ENCODE measurements at regions not wholly inside any gene's neighbourhood (a gene's known extent, or its start where the extent isn't known, plus 50 kb on each side); places are given as distances from the start of the nearest gene placed in this dataset.
"Not testable (repeated sequence)": the region's sequence is repeated elsewhere in the genome, so short reads cannot be mapped to it uniquely, and the experiment has no call there.

- Histone ChIP-seq H3K27ac (no peak overlapping the region), H3K4me3 (no peak overlapping the region), H3K9me3 (replicated peaks) (no peaks in the 10 kb centered on the region), H3K27me3 (replicated peaks) (no peaks in the 10 kb centered on the region), H3K36me3 (no peaks in the 10 kb centered on the region), H3K4me1 (replicated peaks) (no peaks in the 10 kb centered on the region)
- DNase-seq (ENCODE audit: low read depth in 1 of 2, low spot score in 2 of 2) = no peak
Measured at GRCh38 chr1:70586046-70586445, 175.0 kb downstream of the CTH start.

DNA sequence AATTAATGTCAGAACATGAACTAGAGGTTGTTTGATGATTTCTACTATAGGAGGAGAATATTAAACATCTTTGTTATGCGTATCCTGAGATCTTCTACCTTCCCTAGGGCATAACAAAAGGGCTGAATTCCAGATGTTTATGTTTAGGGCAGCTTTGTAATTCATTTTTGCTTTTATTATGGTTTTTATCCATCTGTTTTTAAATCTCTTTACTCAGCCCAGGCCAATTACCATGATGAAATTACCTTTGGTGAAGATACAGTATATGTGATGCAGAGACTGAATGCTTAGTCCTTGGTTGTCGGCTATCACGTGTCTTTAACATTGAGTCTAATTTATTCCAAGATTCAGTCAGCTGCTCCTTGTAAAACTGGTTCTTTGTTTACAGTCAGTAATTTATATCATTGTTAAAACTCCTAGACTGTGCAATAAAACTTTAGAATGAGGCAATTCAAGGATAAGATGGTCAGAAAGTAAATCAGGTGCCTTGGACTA is 176.9 kb downstream of the CTH start:
- Histone ChIP-seq H3K27me3 (replicated peaks) (no peaks in the 10 kb centered on the region), H3K4me3 (no peak overlapping the region), H3K9me3 (replicated peaks) (no peaks in the 10 kb centered on the region), H3K27ac (no peak overlapping the region), H3K36me3 (no peaks in the 10 kb centered on the region), H3K4me1 (replicated peaks) (no peaks in the 10 kb centered on the region)
- DNase-seq (ENCODE audit: low read depth in 1 of 2, low spot score in 2 of 2) = no peak

DNA sequence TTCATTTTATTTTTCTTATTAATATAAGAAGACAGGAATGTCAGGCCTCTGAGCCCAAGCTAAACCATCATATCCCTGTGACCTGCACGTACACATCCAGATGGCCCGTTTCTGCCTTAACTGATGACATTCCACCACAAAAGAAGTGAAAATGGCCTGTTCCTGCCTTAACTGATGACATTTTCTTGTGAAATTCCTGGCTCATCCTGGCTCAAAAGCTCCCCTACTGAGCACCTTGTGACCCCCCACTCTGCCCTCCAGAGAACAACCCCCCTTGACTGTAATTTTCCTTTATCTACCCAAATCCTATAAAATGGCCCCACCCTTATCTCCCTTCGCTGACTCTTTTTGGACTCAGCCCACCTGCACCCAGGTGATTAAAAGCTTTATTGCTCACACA is 182.5 kb downstream of the CTH start:
- DNase-seq (ENCODE audit: low read depth in 1 of 2, low spot score in 2 of 2); H3K9me3 ChIP-seq (replicated peaks); H3K4me3 ChIP-seq; H3K27ac ChIP-seq; H3K27me3 ChIP-seq (replicated peaks); H3K4me1 ChIP-seq (replicated peaks); H3K36me3 ChIP-seq: not testable (repeated sequence)

DNA sequence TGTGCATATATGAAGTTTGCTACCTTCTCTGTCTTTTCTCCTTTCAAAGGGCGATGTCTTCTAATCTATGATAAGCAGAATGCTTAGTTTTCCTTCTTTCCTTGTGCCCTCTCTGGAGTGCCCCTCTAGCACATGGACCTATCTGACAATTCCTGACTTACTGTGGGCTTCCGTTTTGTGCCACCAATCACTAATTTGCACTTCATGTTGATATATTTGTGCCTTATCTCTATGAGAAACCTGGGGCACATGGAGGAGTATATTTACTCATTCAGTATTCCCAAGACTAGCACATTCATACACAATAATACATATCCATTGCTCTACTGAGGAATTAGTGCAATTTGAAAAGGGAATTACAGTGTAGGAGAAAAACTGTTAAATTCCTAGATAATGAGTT is 197.7 kb downstream of the CTH start:
- H3K4me1 ChIP-seq (replicated peaks) = no peaks in the 10 kb centered on the region
- no peaks in the 10 kb centered on the region for H3K9me3 ChIP-seq (replicated peaks)
- no peaks in the 10 kb centered on the region for H3K27me3 ChIP-seq (replicated peaks)
- no peak overlapping the region for H3K27ac ChIP-seq
- H3K36me3 ChIP-seq = no peaks in the 10 kb centered on the region
- H3K4me3 ChIP-seq = no peak overlapping the region
- DNase-seq (ENCODE audit: low read depth in 1 of 2, low spot score in 2 of 2) = no peak

- H3K9me3 ChIP-seq (replicated peaks); H3K4me3 ChIP-seq; H3K36me3 ChIP-seq; H3K27ac ChIP-seq; DNase-seq (ENCODE audit: low read depth in 1 of 2, low spot score in 2 of 2); H3K27me3 ChIP-seq (replicated peaks); H3K4me1 ChIP-seq (replicated peaks): not testable (repeated sequence)
Measured at GRCh38 chr1:70610164-70610563, 199.1 kb downstream of the CTH start.

DNA sequence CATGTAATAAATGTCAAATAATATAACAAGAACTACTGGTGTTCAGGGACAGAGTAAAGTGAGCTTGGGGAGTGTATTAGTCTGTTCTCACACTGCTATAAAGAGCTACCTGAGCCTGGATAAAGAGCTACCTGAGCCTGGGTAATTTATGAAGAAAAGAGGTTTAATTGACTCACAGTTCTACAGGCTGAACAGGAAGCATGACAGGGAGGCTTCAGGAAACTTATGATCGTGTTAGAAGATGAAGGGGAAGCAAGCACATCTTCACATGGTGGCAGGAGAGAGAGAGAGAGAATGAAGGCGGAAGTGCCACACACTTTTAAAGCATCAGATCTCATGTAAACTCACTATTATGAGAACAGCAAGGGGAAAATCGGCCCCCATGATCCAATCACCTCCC is 205.9 kb downstream of the CTH start:
- no peak overlapping the region for H3K27ac ChIP-seq
- no peak for DNase-seq (ENCODE audit: low read depth in 1 of 2, low spot score in 2 of 2)
- no peak overlapping the region for H3K4me3 ChIP-seq
- no peaks in the 10 kb centered on the region for H3K4me1 ChIP-seq (replicated peaks)
- H3K9me3 ChIP-seq (replicated peaks) = no peaks in the 10 kb centered on the region
- H3K27me3 ChIP-seq (replicated peaks) = no peaks in the 10 kb centered on the region
- H3K36me3 ChIP-seq = no peaks in the 10 kb centered on the region

DNA sequence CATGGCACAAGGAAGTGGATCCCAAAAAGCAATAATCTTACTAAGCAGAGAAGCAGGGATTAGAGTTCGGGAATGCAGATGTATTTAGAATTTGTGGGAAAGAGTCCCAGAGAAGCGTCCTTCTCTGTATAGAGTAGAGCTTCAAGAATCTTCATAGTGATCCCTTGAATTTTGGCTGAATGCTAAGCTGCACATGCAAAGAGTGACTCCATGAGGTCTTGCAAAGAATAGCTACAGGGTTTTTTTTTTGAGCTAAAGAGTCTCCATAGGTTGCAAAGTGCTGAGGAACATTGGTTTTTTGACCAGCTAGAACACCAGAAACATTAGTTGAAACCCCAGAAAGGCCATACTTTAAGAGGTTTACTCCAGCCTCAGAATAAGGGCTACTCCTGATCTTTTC is 206.7 kb downstream of the CTH start:
- Histone ChIP-seq H3K27me3 (replicated peaks) (no peaks in the 10 kb centered on the region), H3K27ac (no peak overlapping the region), H3K4me3 (no peak overlapping the region), H3K4me1 (replicated peaks) (no peaks in the 10 kb centered on the region), H3K36me3 (no peaks in the 10 kb centered on the region), H3K9me3 (replicated peaks) (no peaks in the 10 kb centered on the region)
- DNase-seq (ENCODE audit: low read depth in 1 of 2, low spot score in 2 of 2) = no peak

- DNase-seq (ENCODE audit: low read depth in 1 of 2, low spot score in 2 of 2) = no peak
- Histone ChIP-seq H3K27me3 (replicated peaks) (no peaks in the 10 kb centered on the region), H3K27ac (no peak overlapping the region), H3K36me3 (no peaks in the 10 kb centered on the region), H3K9me3 (replicated peaks) (no peaks in the 10 kb centered on the region), H3K4me1 (replicated peaks) (no peaks in the 10 kb centered on the region), H3K4me3 (no peak overlapping the region)
Measured at GRCh38 chr1:70627910-70628309, 216.8 kb downstream of the CTH start.

GRCh38 chr1:70628973-70629372 is 217.9 kb downstream of the CTH start:
- DNase-seq (ENCODE audit: low read depth in 1 of 2, low spot score in 2 of 2) = no peak
- H3K36me3 ChIP-seq = no peaks in the 10 kb centered on the region
- no peaks in the 10 kb centered on the region for H3K27me3 ChIP-seq (replicated peaks)
- no peaks in the 10 kb centered on the region for H3K9me3 ChIP-seq (replicated peaks)
- no peak overlapping the region for H3K4me3 ChIP-seq
- no peak overlapping the region for H3K27ac ChIP-seq
- H3K4me1 ChIP-seq (replicated peaks) = no peaks in the 10 kb centered on the region

DNA sequence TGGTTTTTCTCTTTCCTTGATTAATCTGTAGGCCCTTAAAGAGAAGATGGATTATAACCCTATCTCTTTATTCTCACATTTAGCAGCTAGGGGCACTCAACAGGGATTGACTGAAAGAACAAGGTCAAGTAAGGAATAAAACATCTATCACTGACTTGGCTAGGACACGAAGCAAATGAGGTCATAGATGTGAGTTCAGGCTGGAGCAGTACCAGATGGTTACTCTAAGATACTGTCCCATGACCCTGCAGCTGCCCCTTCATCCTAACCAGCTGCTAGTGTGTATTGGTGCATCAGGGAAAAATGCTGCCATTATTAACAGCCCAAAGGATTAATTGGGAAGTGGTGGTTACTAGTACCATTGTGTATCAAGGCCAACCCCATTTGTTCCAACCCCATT is 221.9 kb downstream of the CTH start:
- Histone ChIP-seq H3K27me3 (replicated peaks) (peaks cover 3% of the 10 kb centered on the region; the same call in 1 of the 2 replicates), H3K36me3 (no peaks in the 10 kb centered on the region), H3K4me3 (no peak overlapping the region), H3K4me1 (replicated peaks) (no peaks in the 10 kb centered on the region), H3K27ac (no peak overlapping the region), H3K9me3 (replicated peaks) (no peaks in the 10 kb centered on the region)
- DNase-seq (ENCODE audit: low read depth in 1 of 2, low spot score in 2 of 2) = no peak

GRCh38 chr1:70635868-70636267 is 224.8 kb downstream of the CTH start:
- H3K36me3 ChIP-seq = no peaks in the 10 kb centered on the region
- peaks cover 3% of the 10 kb centered on the region; the same call in 1 of the 2 replicates for H3K27me3 ChIP-seq (replicated peaks)
- no peaks in the 10 kb centered on the region for H3K4me1 ChIP-seq (replicated peaks)
- H3K4me3 ChIP-seq = no peak overlapping the region
- no peaks in the 10 kb centered on the region for H3K9me3 ChIP-seq (replicated peaks)
- H3K27ac ChIP-seq = no peak overlapping the region
- DNase-seq (ENCODE audit: low read depth in 1 of 2, low spot score in 2 of 2) = no peak

DNA sequence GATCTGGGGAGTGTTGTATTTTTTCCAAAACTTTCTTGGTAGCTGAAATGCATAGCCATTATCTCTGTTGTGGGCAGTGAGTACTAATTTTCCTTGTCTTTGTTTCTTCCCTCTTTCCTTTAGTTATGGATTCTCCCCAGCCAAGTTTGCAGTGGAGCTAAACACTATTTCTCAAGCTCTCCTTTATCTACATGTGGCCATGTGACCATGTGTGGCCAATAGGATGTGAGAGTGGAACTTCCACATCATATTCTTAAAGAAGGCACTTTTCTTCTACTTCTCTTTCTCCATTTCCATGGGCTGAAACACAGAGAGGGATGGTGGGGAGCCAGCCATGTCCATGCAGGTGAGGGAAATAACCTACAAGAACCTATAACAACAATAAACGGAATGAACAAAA is 230.8 kb downstream of the CTH start:
- Histone ChIP-seq H3K27me3 (replicated peaks) (no peaks in the 10 kb centered on the region), H3K4me1 (replicated peaks) (no peaks in the 10 kb centered on the region), H3K9me3 (replicated peaks) (no peaks in the 10 kb centered on the region), H3K27ac (no peak overlapping the region), H3K36me3 (no peaks in the 10 kb centered on the region), H3K4me3 (no peak overlapping the region)
- no peak for DNase-seq (ENCODE audit: low read depth in 1 of 2, low spot score in 2 of 2)

- Histone ChIP-seq H3K4me1 (replicated peaks) (no peaks in the 10 kb centered on the region), H3K27ac (no peak overlapping the region), H3K9me3 (replicated peaks) (no peaks in the 10 kb centered on the region), H3K36me3 (no peaks in the 10 kb centered on the region), H3K27me3 (replicated peaks) (no peaks in the 10 kb centered on the region), H3K4me3 (no peak overlapping the region)
- DNase-seq (ENCODE audit: low read depth in 1 of 2, low spot score in 2 of 2) = no peak
Measured at GRCh38 chr1:70656361-70656760, 245.3 kb downstream of the CTH start.

- Histone ChIP-seq H3K36me3 (no peaks in the 10 kb centered on the region), H3K4me1 (replicated peaks) (no peaks in the 10 kb centered on the region), H3K27ac (no peak overlapping the region), H3K4me3 (no peak overlapping the region), H3K27me3 (replicated peaks) (no peaks in the 10 kb centered on the region), H3K9me3 (replicated peaks) (no peaks in the 10 kb centered on the region)
- DNase-seq (ENCODE audit: low read depth in 1 of 2, low spot score in 2 of 2) = no peak
Measured at GRCh38 chr1:70659891-70660290, 248.8 kb downstream of the CTH start.

DNA sequence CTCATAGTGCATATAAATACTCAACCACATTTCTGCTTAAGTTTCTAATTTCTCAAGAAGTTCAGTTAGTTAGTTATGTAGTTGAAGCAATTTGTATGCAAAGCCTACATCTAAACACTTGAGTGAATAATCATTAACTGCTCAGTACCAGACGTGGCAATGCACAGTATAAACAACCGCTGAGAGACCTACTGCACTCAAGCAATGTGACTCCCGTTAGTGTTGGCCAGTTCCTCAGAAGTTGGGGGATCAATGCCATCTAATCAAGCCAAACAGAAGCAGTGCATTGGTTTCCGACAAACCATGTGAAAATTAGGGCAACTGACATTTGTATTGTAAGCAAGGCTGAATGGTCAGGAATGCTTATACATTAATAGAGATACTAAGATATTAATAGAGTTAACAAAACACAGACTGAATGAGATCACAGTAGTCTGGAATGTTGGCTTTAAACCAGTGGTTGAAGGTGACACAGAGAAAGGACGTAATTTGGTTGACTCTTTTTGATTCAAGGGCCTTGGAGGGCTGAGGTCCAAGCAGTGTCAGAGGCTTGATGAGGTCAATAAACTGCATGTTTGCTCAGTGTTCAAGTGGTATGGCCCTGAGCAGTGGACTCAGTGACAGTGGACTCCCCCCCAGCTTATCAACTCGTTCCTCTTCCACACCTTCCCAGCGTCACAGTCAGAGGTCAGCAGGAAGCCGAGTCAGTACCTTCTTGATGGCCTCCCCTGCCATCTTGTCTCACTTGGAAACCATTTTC is 255.5 kb downstream of the CTH start:
- DNase-seq (ENCODE audit: low read depth in 1 of 2, low spot score in 2 of 2) = no peak

More for the DNA sequence above, 255.5 kb downstream of the CTH start:
- no peaks in the 10 kb centered on the region for H3K36me3 ChIP-seq
- no peaks in the 10 kb centered on the region for H3K4me1 ChIP-seq (replicated peaks)
- no peak overlapping the region for H3K27ac ChIP-seq
- H3K27me3 ChIP-seq (replicated peaks) = no peaks in the 10 kb centered on the region
- H3K4me3 ChIP-seq = no peak overlapping the region
- no peaks in the 10 kb centered on the region for H3K9me3 ChIP-seq (replicated peaks)

Measured in SJSA1 (cell line).